WTC11 (cell line): ENCODE measurements at regions not wholly inside any gene's neighbourhood (a gene's known extent, or its start where the extent isn't known, plus 50 kb on each side); places are given as distances from the start of the nearest gene placed in this dataset.

Experiments
- GABPB1 ChIP-seq: sonication (generic); formaldehyde crosslinking; IDR thresholded peaks from 2 replicates; pipeline ENCODE4 v1.8.1; 2023; ENCODE audit warnings: mild to moderate bottlenecking, missing genetic modification reagents
- MXD4 ChIP-seq: fragments of 250-450 bp; sonication (Bioruptor Pico); IDR thresholded peaks from 2 replicates; pipeline ENCODE4 v1.8.0; 2021; ENCODE audit warnings: mild to moderate bottlenecking, moderate library complexity, borderline replicate concordance
- MYBL2 ChIP-seq: sonication (generic); formaldehyde crosslinking; IDR thresholded peaks from 2 replicates; pipeline ENCODE4 v1.8.1; 2023; ENCODE audit warnings: mild to moderate bottlenecking, moderate library complexity, missing genetic modification reagents
- PRRX2 ChIP-seq: fragments of 250-450 bp; sonication (Bioruptor Pico); IDR thresholded peaks from 2 replicates; pipeline ENCODE4 v1.8.0; 2021; ENCODE audit warnings: mild to moderate bottlenecking
- ZNF396 ChIP-seq: fragments of 250-450 bp; sonication (Bioruptor Pico); IDR thresholded peaks from 2 replicates; pipeline ENCODE4 v1.8.0; 2021; ENCODE audit warnings: mild to moderate bottlenecking, moderate library complexity, borderline replicate concordance
- ZNF416 ChIP-seq: fragments of 250-450 bp; sonication (Bioruptor Pico); IDR thresholded peaks from 2 replicates; pipeline ENCODE4 v1.9.0; 2021; ENCODE audit warnings: mild to moderate bottlenecking, inconsistent platforms
- ZNF423 ChIP-seq: fragments of 250-450 bp; sonication (Bioruptor Pico); IDR thresholded peaks from 2 replicates; pipeline ENCODE4 v2.1.2; 2022; ENCODE audit warnings: mild to moderate bottlenecking, moderate library complexity
- TF ChIP-seq, protein P1 (sequence below): fragments of 200-600 bp; IDR thresholded peaks from 2 replicates; pipeline ENCODE4 v1.8.0; 2022; ENCODE audit warnings: antibody characterized with exemption
- TF ChIP-seq, protein P2 (sequence below): sonication (generic); formaldehyde crosslinking; IDR thresholded peaks from 2 replicates; pipeline ENCODE4 v1.8.0; 2022; ENCODE audit warnings: missing genetic modification reagents
- TF ChIP-seq, protein P3 (sequence below): sonication (generic); formaldehyde crosslinking; IDR thresholded peaks from 2 replicates; pipeline ENCODE4 v1.8.1; 2023; ENCODE audit warnings: mild to moderate bottlenecking, missing genetic modification reagents, borderline replicate concordance

DNA sequence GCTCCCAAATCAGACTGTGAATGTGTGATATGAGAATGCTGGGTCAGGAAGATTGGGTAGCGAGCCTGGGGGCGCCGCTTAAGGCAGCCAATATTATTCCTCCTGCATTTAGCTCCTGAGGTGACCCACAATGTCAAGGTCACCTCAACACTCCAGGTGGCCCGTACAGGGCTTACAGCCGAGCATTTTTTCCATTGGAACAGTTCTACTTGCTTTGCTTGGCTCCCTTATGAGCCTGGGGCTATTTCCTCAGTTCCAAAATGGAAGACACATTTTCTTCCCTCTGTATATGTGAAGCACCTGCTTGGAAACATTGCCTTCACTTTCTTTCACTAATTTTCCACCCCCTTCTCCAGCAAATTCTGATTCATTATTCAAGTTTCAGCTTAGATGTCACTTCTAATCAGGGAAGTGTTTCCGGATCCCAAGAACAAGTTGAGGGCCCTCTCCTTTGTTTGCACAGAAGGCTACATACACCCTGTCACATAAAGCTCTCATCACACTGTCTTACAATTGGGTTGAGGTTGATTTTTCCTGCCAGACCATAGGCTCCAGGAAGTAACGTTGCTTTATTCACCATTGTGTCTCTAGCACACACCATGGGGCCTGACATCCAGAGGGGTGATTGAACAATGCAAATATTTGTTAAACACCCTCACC is 330.2 kb downstream of the PIK3R1 start:
- TF ChIP-seq, protein P1, sequence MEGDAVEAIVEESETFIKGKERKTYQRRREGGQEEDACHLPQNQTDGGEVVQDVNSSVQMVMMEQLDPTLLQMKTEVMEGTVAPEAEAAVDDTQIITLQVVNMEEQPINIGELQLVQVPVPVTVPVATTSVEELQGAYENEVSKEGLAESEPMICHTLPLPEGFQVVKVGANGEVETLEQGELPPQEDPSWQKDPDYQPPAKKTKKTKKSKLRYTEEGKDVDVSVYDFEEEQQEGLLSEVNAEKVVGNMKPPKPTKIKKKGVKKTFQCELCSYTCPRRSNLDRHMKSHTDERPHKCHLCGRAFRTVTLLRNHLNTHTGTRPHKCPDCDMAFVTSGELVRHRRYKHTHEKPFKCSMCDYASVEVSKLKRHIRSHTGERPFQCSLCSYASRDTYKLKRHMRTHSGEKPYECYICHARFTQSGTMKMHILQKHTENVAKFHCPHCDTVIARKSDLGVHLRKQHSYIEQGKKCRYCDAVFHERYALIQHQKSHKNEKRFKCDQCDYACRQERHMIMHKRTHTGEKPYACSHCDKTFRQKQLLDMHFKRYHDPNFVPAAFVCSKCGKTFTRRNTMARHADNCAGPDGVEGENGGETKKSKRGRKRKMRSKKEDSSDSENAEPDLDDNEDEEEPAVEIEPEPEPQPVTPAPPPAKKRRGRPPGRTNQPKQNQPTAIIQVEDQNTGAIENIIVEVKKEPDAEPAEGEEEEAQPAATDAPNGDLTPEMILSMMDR = no peak
- TF ChIP-seq GABPB1 (no peak), ZNF416 (CRISPR knock-in tag) (no peak), MYBL2 (no peak), PRRX2 (no peak), MXD4 (CRISPR knock-in tag) (no peak), ZNF396 (CRISPR knock-in tag) (no peak), ZNF423 (no peak)
- TF ChIP-seq, protein P2, sequence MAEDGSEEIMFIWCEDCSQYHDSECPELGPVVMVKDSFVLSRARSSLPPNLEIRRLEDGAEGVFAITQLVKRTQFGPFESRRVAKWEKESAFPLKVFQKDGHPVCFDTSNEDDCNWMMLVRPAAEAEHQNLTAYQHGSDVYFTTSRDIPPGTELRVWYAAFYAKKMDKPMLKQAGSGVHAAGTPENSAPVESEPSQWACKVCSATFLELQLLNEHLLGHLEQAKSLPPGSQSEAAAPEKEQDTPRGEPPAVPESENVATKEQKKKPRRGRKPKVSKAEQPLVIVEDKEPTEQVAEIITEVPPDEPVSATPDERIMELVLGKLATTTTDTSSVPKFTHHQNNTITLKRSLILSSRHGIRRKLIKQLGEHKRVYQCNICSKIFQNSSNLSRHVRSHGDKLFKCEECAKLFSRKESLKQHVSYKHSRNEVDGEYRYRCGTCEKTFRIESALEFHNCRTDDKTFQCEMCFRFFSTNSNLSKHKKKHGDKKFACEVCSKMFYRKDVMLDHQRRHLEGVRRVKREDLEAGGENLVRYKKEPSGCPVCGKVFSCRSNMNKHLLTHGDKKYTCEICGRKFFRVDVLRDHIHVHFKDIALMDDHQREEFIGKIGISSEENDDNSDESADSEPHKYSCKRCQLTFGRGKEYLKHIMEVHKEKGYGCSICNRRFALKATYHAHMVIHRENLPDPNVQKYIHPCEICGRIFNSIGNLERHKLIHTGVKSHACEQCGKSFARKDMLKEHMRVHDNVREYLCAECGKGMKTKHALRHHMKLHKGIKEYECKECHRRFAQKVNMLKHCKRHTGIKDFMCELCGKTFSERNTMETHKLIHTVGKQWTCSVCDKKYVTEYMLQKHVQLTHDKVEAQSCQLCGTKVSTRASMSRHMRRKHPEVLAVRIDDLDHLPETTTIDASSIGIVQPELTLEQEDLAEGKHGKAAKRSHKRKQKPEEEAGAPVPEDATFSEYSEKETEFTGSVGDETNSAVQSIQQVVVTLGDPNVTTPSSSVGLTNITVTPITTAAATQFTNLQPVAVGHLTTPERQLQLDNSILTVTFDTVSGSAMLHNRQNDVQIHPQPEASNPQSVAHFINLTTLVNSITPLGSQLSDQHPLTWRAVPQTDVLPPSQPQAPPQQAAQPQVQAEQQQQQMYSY (CRISPR knock-in tag) = no peak
- TF ChIP-seq, protein P3, sequence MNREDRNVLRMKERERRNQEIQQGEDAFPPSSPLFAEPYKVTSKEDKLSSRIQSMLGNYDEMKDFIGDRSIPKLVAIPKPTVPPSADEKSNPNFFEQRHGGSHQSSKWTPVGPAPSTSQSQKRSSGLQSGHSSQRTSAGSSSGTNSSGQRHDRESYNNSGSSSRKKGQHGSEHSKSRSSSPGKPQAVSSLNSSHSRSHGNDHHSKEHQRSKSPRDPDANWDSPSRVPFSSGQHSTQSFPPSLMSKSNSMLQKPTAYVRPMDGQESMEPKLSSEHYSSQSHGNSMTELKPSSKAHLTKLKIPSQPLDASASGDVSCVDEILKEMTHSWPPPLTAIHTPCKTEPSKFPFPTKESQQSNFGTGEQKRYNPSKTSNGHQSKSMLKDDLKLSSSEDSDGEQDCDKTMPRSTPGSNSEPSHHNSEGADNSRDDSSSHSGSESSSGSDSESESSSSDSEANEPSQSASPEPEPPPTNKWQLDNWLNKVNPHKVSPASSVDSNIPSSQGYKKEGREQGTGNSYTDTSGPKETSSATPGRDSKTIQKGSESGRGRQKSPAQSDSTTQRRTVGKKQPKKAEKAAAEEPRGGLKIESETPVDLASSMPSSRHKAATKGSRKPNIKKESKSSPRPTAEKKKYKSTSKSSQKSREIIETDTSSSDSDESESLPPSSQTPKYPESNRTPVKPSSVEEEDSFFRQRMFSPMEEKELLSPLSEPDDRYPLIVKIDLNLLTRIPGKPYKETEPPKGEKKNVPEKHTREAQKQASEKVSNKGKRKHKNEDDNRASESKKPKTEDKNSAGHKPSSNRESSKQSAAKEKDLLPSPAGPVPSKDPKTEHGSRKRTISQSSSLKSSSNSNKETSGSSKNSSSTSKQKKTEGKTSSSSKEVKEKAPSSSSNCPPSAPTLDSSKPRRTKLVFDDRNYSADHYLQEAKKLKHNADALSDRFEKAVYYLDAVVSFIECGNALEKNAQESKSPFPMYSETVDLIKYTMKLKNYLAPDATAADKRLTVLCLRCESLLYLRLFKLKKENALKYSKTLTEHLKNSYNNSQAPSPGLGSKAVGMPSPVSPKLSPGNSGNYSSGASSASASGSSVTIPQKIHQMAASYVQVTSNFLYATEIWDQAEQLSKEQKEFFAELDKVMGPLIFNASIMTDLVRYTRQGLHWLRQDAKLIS (CRISPR knock-in tag) = no peak
